Inflammatory macrophage treated with lipopolysaccharide for 1 hour (primary cell): ENCODE measurements at regions not wholly inside any gene's neighbourhood (a gene's known extent, or its start where the extent isn't known, plus 50 kb on each side); places are given as distances from the start of the nearest gene placed in this dataset.

ENCODE experiments used
- DNase-seq, 2 donors: peaks; one replicate each; pipeline ENCODE4 v3.0.0-alpha.2; 2020 to 2022

DNA sequence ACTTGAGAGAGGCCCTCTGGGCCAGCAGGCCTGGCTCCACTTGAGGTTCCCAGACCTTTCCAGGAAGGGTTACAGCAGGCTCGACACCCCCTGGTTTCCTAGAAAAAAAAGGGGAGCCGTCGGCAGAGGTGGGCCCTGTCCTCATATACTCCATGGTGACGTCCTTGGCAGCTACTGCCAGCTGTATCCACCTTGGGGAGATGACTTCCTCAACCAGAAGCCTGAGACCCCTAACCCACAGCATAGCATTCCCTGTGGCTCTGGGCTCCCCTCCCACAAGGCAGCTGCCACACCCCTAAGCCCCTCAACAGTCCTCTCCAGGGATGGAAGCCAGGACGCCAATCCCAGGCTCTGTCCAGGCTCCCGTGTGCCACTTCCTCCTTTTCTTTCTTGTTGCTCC lies 294.8 kb downstream of the CDC5L start:
- DNase-seq: no peak

- no peak for DNase-seq
Measured at GRCh38 chr6:44682987-44683779, 295.7 kb downstream of the CDC5L start.

- no peak for DNase-seq
Measured at GRCh38 chr6:44685213-44685612, 297.7 kb downstream of the CDC5L start.

GRCh38 chr6:44696099-44696498 lies 308.6 kb downstream of the CDC5L start:
- no peak for DNase-seq

DNA sequence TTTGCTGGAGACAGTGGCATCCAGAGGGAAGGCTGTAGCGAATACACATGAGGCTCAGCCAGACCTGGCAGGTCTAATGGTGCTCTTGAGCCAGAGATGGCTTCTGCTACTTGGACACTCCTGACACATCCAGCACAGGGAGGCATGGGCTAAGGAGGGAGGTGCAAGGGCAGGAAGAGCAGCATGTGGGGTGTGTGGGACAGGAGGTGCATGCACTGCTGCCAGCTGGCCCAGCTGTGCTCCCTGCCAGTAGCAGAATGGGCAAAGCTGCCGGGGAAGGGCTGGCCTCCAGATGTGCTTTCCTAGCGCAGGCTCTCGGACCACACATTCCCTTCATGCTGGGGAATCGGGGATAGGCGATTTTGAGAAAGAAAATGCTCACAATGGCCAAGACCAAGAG lies 309.2 kb downstream of the CDC5L start:
- DNase-seq: no peak

- no peak for DNase-seq
Measured at GRCh38 chr6:44697327-44697726, 309.8 kb downstream of the CDC5L start.

DNA sequence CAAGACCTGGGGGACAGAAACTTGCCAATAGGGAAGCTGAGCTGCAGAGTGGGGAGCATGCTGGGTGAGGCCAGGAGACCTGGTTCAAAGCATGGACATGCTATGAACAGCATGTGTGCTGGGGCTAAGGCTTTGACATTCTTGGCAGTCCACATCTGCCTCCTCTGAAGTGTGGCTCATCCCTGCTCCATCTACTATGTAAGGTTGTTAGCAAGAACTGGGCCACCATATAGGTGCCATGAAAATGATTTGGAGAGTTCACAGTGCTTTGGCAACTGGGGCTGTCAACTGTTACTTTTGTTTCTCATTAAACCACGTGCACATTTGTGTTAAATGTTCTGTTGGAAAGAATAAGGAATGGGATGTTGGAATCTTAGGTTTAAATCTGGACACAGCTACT lies 311.1 kb downstream of the CDC5L start:
- no peak for DNase-seq

DNA sequence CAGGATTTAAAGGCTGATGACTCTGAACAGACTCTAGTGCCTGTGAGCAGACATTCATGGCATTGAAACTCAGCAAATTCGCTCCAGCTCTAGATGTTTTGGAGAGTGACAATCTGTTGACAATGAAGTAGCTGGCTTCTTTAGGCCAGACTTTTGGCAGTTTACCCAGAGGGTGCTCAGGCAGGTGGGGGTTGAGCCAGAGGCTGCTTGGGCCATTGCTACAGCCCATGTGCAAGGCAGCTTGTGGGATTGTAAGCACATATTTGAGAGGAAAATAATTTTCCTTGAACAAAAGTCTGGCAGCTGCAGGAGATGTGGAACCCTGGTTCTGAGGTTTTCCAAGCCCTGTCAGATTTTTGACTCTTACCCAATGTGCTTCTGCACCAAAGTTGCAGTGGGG lies 311.6 kb downstream of the CDC5L start:
- no peak for DNase-seq

DNA sequence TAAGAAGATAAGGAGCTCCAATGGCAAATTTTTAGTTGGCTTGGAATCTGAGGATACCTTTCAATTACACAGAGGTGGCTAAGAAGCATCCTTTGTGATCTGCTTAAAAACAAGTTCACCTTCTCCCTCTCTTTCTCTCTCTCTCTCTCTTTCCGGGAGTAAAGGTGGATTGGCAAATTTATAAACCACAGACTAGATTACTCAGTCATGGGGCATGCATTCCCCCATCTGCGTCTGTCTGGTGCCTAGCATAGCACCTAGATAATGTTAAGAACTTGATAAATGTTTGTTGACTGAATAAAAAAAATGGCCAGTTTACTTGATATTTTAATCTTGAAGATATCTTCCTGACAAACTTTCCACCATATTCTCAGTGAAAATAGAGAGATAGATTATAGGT lies 312.3 kb downstream of the CDC5L start:
- no peak for DNase-seq

GRCh38 chr6:44700422-44700821 lies 312.9 kb downstream of the CDC5L start:
- no peak for DNase-seq

DNA sequence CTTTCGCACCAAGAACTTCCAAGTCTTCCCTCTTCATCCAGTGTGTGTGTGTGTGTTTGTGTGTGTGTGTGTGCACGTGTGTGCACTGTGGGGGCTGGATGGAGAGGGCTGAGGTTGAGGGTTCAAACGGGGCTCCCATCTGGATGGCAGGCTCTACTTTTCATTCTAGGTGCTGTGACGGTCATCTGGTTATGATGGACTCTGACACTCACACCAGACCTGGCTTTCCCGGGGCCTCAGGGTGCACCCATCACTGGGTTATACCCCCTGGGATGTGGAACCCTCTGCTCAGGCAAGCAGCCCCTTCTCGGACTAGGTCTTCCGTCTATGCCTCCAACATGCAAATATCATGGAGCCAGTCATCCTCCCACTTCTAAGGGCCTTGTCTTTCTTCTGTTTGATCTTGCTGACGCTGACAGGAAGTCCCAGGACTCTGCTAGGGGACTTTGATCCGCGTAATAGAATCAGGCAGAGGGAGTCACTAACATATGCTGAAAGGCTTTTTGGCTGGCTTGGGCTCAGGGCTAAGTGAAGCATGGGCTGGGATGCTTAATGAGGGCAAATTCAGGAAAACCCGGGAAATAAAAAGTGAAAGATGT lies 313.6 kb downstream of the CDC5L start:
- no peak for DNase-seq

DNA sequence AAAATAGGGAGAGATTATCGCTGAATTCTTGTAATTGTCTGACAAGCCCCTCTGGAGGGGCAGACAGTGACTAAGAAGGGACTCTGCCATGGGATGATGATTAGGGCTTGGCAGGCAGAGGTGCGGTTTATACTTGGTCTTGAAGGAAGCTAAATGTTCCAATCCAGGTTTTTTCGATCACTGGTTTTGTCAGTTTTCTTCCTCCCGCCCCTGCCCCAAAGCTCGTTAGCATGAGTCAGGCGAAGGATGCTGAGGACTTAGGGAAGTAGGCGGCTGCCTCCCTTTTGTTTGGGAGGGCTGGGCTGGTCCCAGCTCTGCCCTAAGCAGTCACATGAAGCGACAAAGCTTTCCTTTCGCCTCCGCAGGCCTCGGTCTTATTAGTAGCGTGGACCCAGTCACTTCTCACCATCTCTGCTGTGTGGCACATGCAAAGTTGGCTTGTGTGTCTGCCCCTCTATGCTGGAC lies 314.2 kb downstream of the CDC5L start:
- DNase-seq: no peak

GRCh38 chr6:44702292-44702691 lies 314.8 kb downstream of the CDC5L start:
- no peak for DNase-seq

DNA sequence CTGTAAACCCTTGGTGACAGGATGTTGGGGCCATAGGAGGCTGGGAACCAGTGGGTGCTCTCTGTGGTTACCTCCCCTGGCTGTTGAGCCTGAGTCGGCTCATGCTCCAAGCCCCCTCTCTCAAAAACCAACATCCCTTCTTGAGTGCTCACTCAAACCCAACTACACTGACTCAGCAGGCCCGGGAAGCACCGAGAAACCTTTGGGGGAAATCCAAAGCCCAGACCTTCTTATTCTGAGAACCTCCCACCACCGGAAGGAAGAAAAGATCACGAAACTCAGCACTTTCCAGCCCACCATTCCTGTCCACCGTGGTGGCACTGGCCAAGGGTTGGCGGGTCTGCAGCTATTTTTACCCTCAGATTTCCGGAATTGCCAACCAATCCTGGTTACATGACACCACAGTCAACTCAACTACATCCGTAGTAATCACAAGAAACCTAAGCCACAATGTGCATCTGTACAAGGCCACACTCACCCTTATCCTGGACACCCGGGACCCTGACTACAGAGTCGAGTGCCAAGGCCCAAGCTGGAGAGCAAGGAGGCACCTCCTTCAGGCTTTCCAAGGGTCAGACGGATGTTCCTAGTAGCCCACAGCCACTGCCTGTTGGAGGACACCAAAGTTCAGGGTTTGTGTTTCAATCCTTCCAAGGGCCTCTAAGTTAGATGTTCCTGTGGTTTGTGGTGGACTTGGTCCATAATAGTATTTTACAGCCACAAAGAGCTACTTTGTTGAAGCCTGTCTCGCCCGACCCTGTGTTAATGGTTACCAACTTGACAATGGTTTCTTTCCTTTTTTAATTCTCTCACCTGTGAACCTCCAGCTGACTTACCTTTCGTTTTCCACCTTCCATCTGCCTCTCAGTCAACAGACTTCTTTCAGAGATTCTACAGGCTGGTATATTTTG lies 317.0 kb downstream of the CDC5L start:
- no peak for DNase-seq

DNA sequence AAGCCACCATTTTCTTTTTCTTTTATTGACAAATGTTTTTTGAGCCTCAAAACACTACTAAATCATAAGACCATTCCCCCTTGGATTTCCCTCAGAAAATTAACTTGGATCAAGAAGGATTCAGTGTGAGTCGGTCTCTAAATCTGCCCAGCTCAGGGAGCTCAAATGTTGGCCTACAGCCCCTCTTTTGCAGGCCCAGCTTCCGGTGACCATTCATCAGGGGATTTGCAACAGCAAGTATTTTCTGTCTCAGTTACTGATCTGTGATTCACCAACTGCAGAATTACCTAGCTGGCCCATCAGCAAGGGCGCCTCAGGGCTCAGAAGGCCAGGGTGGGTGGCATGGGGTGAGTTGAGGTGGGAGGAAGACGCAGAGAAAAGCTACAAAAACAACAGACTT lies 318.1 kb downstream of the CDC5L start:
- no peak for DNase-seq

GRCh38 chr6:44706011-44706410 lies 318.5 kb downstream of the CDC5L start:
- no peak for DNase-seq

- DNase-seq: no peak
Measured at GRCh38 chr6:44708208-44708607, 320.7 kb downstream of the CDC5L start.

DNA sequence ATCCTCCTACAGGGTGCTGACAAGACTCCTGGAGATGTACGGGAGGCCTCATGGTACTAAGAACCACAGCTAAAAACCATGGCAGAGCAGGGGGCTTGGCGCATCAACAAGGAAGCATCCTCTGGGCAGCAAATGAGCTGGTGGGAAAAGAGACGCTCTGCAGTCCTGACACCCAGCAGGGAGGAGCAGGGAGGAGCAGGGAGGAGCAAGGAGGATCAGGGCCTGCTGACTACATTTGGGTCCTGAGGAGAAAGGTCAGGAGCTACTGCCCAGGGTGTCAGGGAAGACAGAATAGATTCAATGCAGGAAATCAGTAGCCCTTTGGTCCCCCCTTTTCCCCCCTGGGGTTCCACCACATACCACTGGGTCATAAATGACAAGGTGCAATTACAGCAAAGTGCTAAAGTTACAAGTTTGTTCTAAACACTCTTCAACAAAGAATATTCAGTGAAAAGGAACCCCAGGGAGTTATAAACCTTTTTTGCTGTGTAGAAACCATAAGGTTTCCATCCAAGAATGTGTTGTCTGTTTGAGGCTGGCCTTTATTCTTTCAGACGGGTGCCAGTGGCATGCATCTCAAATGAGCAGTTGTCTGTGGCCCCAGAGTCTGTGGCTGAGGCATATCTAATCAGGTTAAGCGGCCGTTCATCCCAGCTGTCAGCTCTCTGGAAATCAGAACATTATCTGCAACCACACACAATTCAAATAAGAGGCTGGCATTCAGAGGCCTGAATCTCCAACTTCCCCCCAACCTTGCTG lies 325.0 kb downstream of the CDC5L start:
- DNase-seq: no peak

DNA sequence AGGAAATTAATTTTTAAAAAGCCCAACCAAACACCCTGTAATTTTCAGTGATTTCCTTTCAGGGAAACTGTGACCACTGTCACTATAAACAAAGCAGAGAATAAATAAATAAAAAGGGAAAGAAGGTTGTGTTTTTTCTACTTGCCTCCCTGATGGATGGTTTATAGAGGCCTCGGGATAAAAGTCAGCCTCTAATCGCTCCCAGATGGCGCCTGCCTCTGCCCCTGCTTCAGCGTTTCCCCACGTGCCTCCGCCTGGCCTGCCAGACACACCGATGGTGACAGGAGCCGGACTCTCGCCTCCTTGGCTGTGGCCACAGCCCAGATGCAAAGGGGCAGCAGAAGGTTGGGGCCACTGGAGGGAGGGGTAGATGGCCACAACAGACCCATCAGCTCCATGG lies 327.7 kb downstream of the CDC5L start:
- no peak for DNase-seq

- DNase-seq: no peak
Measured at GRCh38 chr6:44715925-44716324, 328.4 kb downstream of the CDC5L start.

GRCh38 chr6:44717431-44717830 lies 329.9 kb downstream of the CDC5L start:
- no peak for DNase-seq

GRCh38 chr6:44721954-44722578 lies 334.6 kb downstream of the CDC5L start:
- no peak for DNase-seq
